SK-N-SH (cell line): ENCODE measurements at regions not wholly inside any gene's neighbourhood (a gene's known extent, or its start where the extent isn't known, plus 50 kb on each side); places are given as distances from the start of the nearest gene placed in this dataset.

Experiments used
- CTCF ChIA-PET: fragments of 300-600, 350-600 bp; formaldehyde crosslinking; extraction: SDS; loops from one replicate; lab custom pipeline; 2021; lab: Yijun Ruan, JAX
- POLR2A ChIA-PET: fragments of 350-600 bp; sonication (Branson Sonifier 250); formaldehyde crosslinking; extraction: SDS; loops from one replicate; lab custom pipeline; 2020; ENCODE audit warnings: antibody characterized with exemption, inconsistent platforms; lab: Yijun Ruan, JAX
- DNase-seq: peaks from one replicate; pipeline ENCODE4 v3.0.0; 2012
- H2AFZ ChIP-seq: fragments of 200-600 bp; sonication (generic); 2 replicates; pipeline ENCODE4 v1.8.1; 2016; ENCODE audit warnings: antibody characterized with exemption, mild to moderate bottlenecking, low read depth
- H3F3A ChIP-seq: fragments of 200-600 bp; sonication (generic); replicated peaks from 2 replicates; pipeline ENCODE3; 2016; ENCODE audit warnings: antibody characterized with exemption, mild to moderate bottlenecking; ENCODE audit not compliant: insufficient read depth
- H3K27ac ChIP-seq, 2 experiments: fragments of 200-500 bp in 1 of 2; fragments of 200-600 bp in 1 of 2; sonication (Bioruptor generic) in 1 of 2; sonication (generic), shearing (Covaris generic) in 1 of 2; 2 replicates each; pipeline versions ENCODE4 v1.5.1 to v1.6.1; 2014 to 2016; ENCODE audit warnings: low read depth in 2 of 2, inconsistent platforms in 1 of 2, low read length in 1 of 2, mild to moderate bottlenecking in 1 of 2, mixed read lengths in 1 of 2
- H3K27me3 ChIP-seq: fragments of 200-600 bp; sonication (generic), shearing (Covaris generic); 2 replicates; pipeline ENCODE4 v1.6.1; 2016; ENCODE audit warnings: mixed run types; ENCODE audit not compliant: insufficient read depth
- H3K36me3 ChIP-seq, 2 experiments: fragments of 200-500 bp in 1 of 2; fragments of 200-600 bp in 1 of 2; sonication (Bioruptor generic) in 1 of 2; sonication (generic) in 1 of 2; replicated peaks in 1 of 2; 2 replicates each; pipeline versions ENCODE3 to v1.5.1; 2014 to 2016; ENCODE audit warnings: low read length in 1 of 2, mild to moderate bottlenecking in 1 of 2; ENCODE audit not compliant: insufficient read depth in 2 of 2, control insufficient read depth in 1 of 2
- H3K4me1 ChIP-seq, 2 experiments: fragments of 200-500 bp in 1 of 2; fragments of 200-600 bp in 1 of 2; sonication (Bioruptor generic) in 1 of 2; sonication (generic), shearing (Covaris generic) in 1 of 2; 2 replicates each; pipeline versions ENCODE4 v1.5.1 to v1.6.1; 2014 to 2016; ENCODE audit warnings: low read depth in 1 of 2, low read length in 1 of 2, mixed run types in 1 of 2; ENCODE audit not compliant: insufficient read depth in 2 of 2, control insufficient read depth in 1 of 2
- H3K4me2 ChIP-seq: fragments of 200-600 bp; sonication (generic), shearing (Covaris generic); 2 replicates; pipeline ENCODE4 v1.6.1; 2017; ENCODE audit warnings: mixed run types
- H3K4me3 ChIP-seq, 2 experiments: fragments of 200-500 bp in 1 of 2; fragments of 200-600 bp in 1 of 2; sonication (Bioruptor generic) in 1 of 2; sonication (generic), shearing (Covaris generic) in 1 of 2; 2 replicates each; pipeline versions ENCODE4 v1.5.1 to v1.8.1; 2014 to 2016; ENCODE audit warnings: low read depth in 2 of 2, inconsistent platforms in 1 of 2, low read length in 1 of 2, mild to moderate bottlenecking in 1 of 2, mixed read lengths in 1 of 2, moderate library complexity in 1 of 2
- H3K79me2 ChIP-seq: fragments of 200-600 bp; sonication (generic); 2 replicates; pipeline ENCODE4 v1.8.1; 2017; ENCODE audit warnings: mild to moderate bottlenecking; ENCODE audit not compliant: insufficient read depth
- H3K9ac ChIP-seq: fragments of 200-600 bp; sonication (generic); 2 replicates; pipeline ENCODE4 v1.6.1; 2017; ENCODE audit warnings: mixed run types
- H3K9me2 ChIP-seq: fragments of 200-600 bp; sonication (generic); 2 replicates; pipeline ENCODE4 v1.6.1; 2017; ENCODE audit warnings: mixed run types
- H3K9me3 ChIP-seq: fragments of 200-600 bp; sonication (generic); 2 replicates; pipeline ENCODE4 v1.6.1; 2017; ENCODE audit warnings: mixed run types, mild to moderate bottlenecking, moderate library complexity
- H4K20me1 ChIP-seq: fragments of 200-600 bp; sonication (generic); 2 replicates; pipeline ENCODE4 v1.6.1; 2017; ENCODE audit warnings: mild to moderate bottlenecking, mixed run types; ENCODE audit not compliant: insufficient read depth
- FOSL2 ChIP-seq: IDR thresholded peaks from 2 replicates; pipeline ENCODE4 v1.4.0; 2012; ENCODE audit warnings: low read depth, mild to moderate bottlenecking, moderate library complexity, borderline replicate concordance
- FOXJ3 ChIP-seq: sonication (generic); formaldehyde crosslinking; IDR thresholded peaks from 2 replicates; pipeline ENCODE4 v1.5.1; 2020; ENCODE audit warnings: mild to moderate bottlenecking, missing genetic modification reagents
- FOXM1 ChIP-seq: IDR thresholded peaks from 2 replicates; pipeline ENCODE4 v1.4.0; 2012; ENCODE audit warnings: low read depth, mild to moderate bottlenecking
- GABPA ChIP-seq: IDR thresholded peaks from 2 replicates; pipeline ENCODE4 v1.4.0; 2012; ENCODE audit warnings: low read depth, mild to moderate bottlenecking
- GATA2 ChIP-seq: sonication (generic); formaldehyde crosslinking; IDR thresholded peaks from 2 replicates; pipeline ENCODE4 v1.5.0; 2020; ENCODE audit warnings: mild to moderate bottlenecking, missing genetic modification reagents
- MEF2A ChIP-seq: IDR thresholded peaks from 2 replicates; pipeline ENCODE4 v1.4.0; 2012; ENCODE audit warnings: low read depth, borderline replicate concordance
- MXI1 ChIP-seq: IDR thresholded peaks from 2 replicates; pipeline ENCODE4 v1.6.1; 2012; ENCODE audit warnings: mild to moderate bottlenecking, low read depth, low read length, improper control_type of control experiment
- POLR2AphosphoS5 ChIP-seq: IDR thresholded peaks from 2 replicates; pipeline ENCODE4 v1.6.1; 2012; ENCODE audit warnings: low read depth, low read length
- RAD21 ChIP-seq: IDR thresholded peaks from 2 replicates; pipeline ENCODE4 v1.6.1; 2012; ENCODE audit warnings: mild to moderate bottlenecking, low read length
- RCOR1 ChIP-seq: fragments of 150-350 bp; IDR thresholded peaks from 2 replicates; pipeline ENCODE4 v1.6.1; 2017; ENCODE audit warnings: antibody characterized with exemption, low read length
- SIN3A ChIP-seq: IDR thresholded peaks from 2 replicates; pipeline ENCODE4 v1.6.1; 2012; ENCODE audit warnings: low read depth, mild to moderate bottlenecking, low read length, moderate library complexity, borderline replicate concordance
- TCF12 ChIP-seq: IDR thresholded peaks from 2 replicates; pipeline ENCODE4 v1.4.0; 2012
- TEAD4 ChIP-seq: IDR thresholded peaks from 2 replicates; pipeline ENCODE4 v1.4.0; 2012; ENCODE audit warnings: mild to moderate bottlenecking, borderline replicate concordance; ENCODE audit not compliant: insufficient read depth
- USF1 ChIP-seq: IDR thresholded peaks from 2 replicates; pipeline ENCODE4 v1.4.0; 2012; ENCODE audit warnings: low read depth, borderline replicate concordance
- YY1 ChIP-seq: IDR thresholded peaks from 2 replicates; pipeline ENCODE4 v1.4.0; 2012; ENCODE audit warnings: low read depth, mild to moderate bottlenecking
- WGBS: methylation state at CpG from one replicate; pipeline ENCODE4 v1.1.6; 2017; ENCODE audit warnings: low lambda C conversion rate; 5-methylcytosine and 5-hydroxymethylcytosine counted together
- TF ChIP-seq, protein P1 (sequence below): IDR thresholded peaks from 2 replicates; pipeline ENCODE4; 2012
- TF ChIP-seq, protein P2 (sequence below): fragments of 200-600 bp; sonication (generic); IDR thresholded peaks from 2 replicates; pipeline ENCODE4 v1.6.1; 2017; ENCODE audit warnings: antibody characterized with exemption, mild to moderate bottlenecking, moderate library complexity
- TF ChIP-seq, protein P3 (sequence below): fragments of 150-350 bp; IDR thresholded peaks from 2 replicates; pipeline ENCODE4 v1.6.1; 2016; ENCODE audit warnings: mild to moderate bottlenecking, low read depth, low read length

GRCh38 chr14:83816761-83817160 is 1713.2 kb upstream of the FLRT2 start:
- no peak for TF ChIP-seq FOXJ3 (CRISPR knock-in tag)
- TF ChIP-seq TEAD4: no peak
- TF ChIP-seq MEF2A: no peak
- no peak for TF ChIP-seq FOXM1
- no peak for TF ChIP-seq RCOR1
- TF ChIP-seq MXI1: no peak
- TF ChIP-seq, all 33 proteins: peak for 0
- no peaks in the 10 kb centered on the region for H4K20me1 ChIP-seq
- 32% methylated on average over 6 of the region's 6 CpGs for WGBS
- no peak overlapping the region for H3K4me3 ChIP-seq
- no peak overlapping the region for H3K9ac ChIP-seq
- H3K27me3 ChIP-seq: no peaks in the 10 kb centered on the region
- H3F3A ChIP-seq: no peaks in the 10 kb centered on the region
- H3K4me2 ChIP-seq: no peak overlapping the region
- no peak overlapping the region for H3K27ac ChIP-seq
- no peaks in the 10 kb centered on the region for H3K4me1 ChIP-seq
- ChIA-PET POLR2A (no interaction called here), CTCF (no interaction called here)
- H3K9me3 ChIP-seq: no peaks in the 10 kb centered on the region; the same call in 1 of the 2 replicates
- DNase-seq: no peak
- H2AFZ ChIP-seq: no peak overlapping the region
- H3K79me2 ChIP-seq: no peaks in the 10 kb centered on the region
- no peaks in the 10 kb centered on the region for H3K9me2 ChIP-seq
- no peaks in the 10 kb centered on the region for H3K36me3 ChIP-seq

- no peaks in the 10 kb centered on the region for H3K9me2 ChIP-seq
- H3K4me3 ChIP-seq: no peak overlapping the region
- H3F3A ChIP-seq: no peaks in the 10 kb centered on the region
- no peaks in the 10 kb centered on the region for H3K27me3 ChIP-seq
- no peak overlapping the region for H3K27ac ChIP-seq
- TF ChIP-seq, protein P1, sequence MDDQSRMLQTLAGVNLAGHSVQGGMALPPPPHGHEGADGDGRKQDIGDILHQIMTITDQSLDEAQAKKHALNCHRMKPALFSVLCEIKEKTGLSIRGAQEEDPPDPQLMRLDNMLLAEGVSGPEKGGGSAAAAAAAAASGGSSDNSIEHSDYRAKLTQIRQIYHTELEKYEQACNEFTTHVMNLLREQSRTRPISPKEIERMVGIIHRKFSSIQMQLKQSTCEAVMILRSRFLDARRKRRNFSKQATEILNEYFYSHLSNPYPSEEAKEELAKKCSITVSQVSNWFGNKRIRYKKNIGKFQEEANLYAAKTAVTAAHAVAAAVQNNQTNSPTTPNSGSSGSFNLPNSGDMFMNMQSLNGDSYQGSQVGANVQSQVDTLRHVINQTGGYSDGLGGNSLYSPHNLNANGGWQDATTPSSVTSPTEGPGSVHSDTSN: no peak
- TF ChIP-seq, protein P2, sequence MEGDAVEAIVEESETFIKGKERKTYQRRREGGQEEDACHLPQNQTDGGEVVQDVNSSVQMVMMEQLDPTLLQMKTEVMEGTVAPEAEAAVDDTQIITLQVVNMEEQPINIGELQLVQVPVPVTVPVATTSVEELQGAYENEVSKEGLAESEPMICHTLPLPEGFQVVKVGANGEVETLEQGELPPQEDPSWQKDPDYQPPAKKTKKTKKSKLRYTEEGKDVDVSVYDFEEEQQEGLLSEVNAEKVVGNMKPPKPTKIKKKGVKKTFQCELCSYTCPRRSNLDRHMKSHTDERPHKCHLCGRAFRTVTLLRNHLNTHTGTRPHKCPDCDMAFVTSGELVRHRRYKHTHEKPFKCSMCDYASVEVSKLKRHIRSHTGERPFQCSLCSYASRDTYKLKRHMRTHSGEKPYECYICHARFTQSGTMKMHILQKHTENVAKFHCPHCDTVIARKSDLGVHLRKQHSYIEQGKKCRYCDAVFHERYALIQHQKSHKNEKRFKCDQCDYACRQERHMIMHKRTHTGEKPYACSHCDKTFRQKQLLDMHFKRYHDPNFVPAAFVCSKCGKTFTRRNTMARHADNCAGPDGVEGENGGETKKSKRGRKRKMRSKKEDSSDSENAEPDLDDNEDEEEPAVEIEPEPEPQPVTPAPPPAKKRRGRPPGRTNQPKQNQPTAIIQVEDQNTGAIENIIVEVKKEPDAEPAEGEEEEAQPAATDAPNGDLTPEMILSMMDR: no peak
- no peak for TF ChIP-seq FOSL2
- no peak for TF ChIP-seq FOXM1
- no peak for TF ChIP-seq GABPA
- TF ChIP-seq SIN3A: no peak
- no peak for TF ChIP-seq RAD21
- TF ChIP-seq USF1: no peak
- TF ChIP-seq GATA2 (CRISPR knock-in tag): no peak
- no peak for TF ChIP-seq YY1
- TF ChIP-seq TCF12: no peak
- TF ChIP-seq, protein P3, sequence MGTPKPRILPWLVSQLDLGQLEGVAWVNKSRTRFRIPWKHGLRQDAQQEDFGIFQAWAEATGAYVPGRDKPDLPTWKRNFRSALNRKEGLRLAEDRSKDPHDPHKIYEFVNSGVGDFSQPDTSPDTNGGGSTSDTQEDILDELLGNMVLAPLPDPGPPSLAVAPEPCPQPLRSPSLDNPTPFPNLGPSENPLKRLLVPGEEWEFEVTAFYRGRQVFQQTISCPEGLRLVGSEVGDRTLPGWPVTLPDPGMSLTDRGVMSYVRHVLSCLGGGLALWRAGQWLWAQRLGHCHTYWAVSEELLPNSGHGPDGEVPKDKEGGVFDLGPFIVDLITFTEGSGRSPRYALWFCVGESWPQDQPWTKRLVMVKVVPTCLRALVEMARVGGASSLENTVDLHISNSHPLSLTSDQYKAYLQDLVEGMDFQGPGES: no peak
- TF ChIP-seq POLR2AphosphoS5: no peak
- no peak for TF ChIP-seq FOXJ3 (CRISPR knock-in tag)
- no peak overlapping the region for H3K9ac ChIP-seq
- no peak for DNase-seq
- WGBS: 22% methylated on average over 3 of the region's 3 CpGs
- no peaks in the 10 kb centered on the region for H3K36me3 ChIP-seq
- ChIA-PET CTCF (no interaction called here), POLR2A (no interaction called here)
- H2AFZ ChIP-seq: no peak overlapping the region
- H3K9me3 ChIP-seq: no peaks in the 10 kb centered on the region
- no peaks in the 10 kb centered on the region for H3K79me2 ChIP-seq
- no peak overlapping the region for H3K4me2 ChIP-seq
- no peaks in the 10 kb centered on the region; a peak in 1 of 4 replicates for H3K4me1 ChIP-seq
- no peaks in the 10 kb centered on the region for H4K20me1 ChIP-seq
Measured at GRCh38 chr14:83825843-83826242, 1704.1 kb upstream of the FLRT2 start.
